ENCODE measurements at regions not wholly inside any gene's neighbourhood (a gene's known extent, or its start where the extent isn't known, plus 50 kb on each side); places are given as distances from the start of the nearest gene placed in this dataset.
"Not testable (repeated sequence)": the region's sequence is repeated elsewhere in the genome, so short reads cannot be mapped to it uniquely, and the experiment has no call there.

- ATAC-seq, result no peak
- no peaks in the 10 kb centered on the region for H3K27me3 ChIP-seq (ENCODE audit: insufficient read depth in 3 of 3, low read length in 2 of 3)
- H3K36me3 ChIP-seq (ENCODE audit: insufficient read depth in 1 of 2, low read depth in 1 of 2), result no peaks in the 10 kb centered on the region
- H3K9me3 ChIP-seq, result no peaks in the 10 kb centered on the region
- intact Hi-C loops (cut with DNase I), result no loop called here
- no peak for TF ChIP-seq CTCF (IDR thresholded peaks at IDR 0.05)
- H3K27ac ChIP-seq, result no peak overlapping the region
- no peaks in the 10 kb centered on the region for H3K4me1 ChIP-seq
- no peak overlapping the region for H3K4me3 ChIP-seq
- 78 to 86% (median 79%) methylated on average over 3 of the region's 3 CpGs for WGBS, 3 donors
- DNase-seq, result no peak
These were observed 989.0 kb upstream of the MANEA start for GRCh38 chr6:94588301-94588700.

- DNase-seq, result no peak
- Histone ChIP-seq H3K9me3 (no peaks in the 10 kb centered on the region), H3K27ac (no peak overlapping the region), H3K4me3 (no peak overlapping the region), H3K4me1 (no peaks in the 10 kb centered on the region), H3K27me3 (ENCODE audit: insufficient read depth in 3 of 3, low read length in 2 of 3) (no peaks in the 10 kb centered on the region), H3K36me3 (ENCODE audit: insufficient read depth in 1 of 2, low read depth in 1 of 2) (no peaks in the 10 kb centered on the region)
- intact Hi-C loops (cut with DNase I), result no loop called here
- no peak for TF ChIP-seq CTCF (IDR thresholded peaks at IDR 0.05)
- WGBS, 3 donors, result 86 to 87% (median 86%) methylated on average over 2 of the region's 2 CpGs
- ATAC-seq, result no peak
These were observed 993.1 kb upstream of the MANEA start for GRCh38 chr6:94584211-94584610.

- H3K36me3 ChIP-seq (ENCODE audit: insufficient read depth in 1 of 2, low read depth in 1 of 2), result no peaks in the 10 kb centered on the region
- DNase-seq (no peak), ATAC-seq (no peak)
- no peaks in the 10 kb centered on the region for H3K4me1 ChIP-seq
- WGBS, 3 donors, result 44 to 53% (median 50%) methylated on average over 5 of the region's 5 CpGs
- H3K9me3 ChIP-seq, result no peaks in the 10 kb centered on the region
- no peak for TF ChIP-seq CTCF (IDR thresholded peaks at IDR 0.05)
- H3K4me3 ChIP-seq, result no peak overlapping the region
- no peak overlapping the region for H3K27ac ChIP-seq
- H3K27me3 ChIP-seq (ENCODE audit: insufficient read depth in 3 of 3, low read length in 2 of 3), result no peaks in the 10 kb centered on the region
- intact Hi-C loops (cut with DNase I), result no loop called here
These were observed 1006.8 kb upstream of the MANEA start for GRCh38 chr6:94570581-94570980.

- H3K36me3 ChIP-seq (ENCODE audit: insufficient read depth in 1 of 2, low read depth in 1 of 2), result no peaks in the 10 kb centered on the region
- no peaks in the 10 kb centered on the region for H3K27me3 ChIP-seq (ENCODE audit: insufficient read depth in 3 of 3, low read length in 2 of 3)
- no peaks in the 10 kb centered on the region for H3K9me3 ChIP-seq
- ATAC-seq (no peak), DNase-seq (no peak)
- H3K4me3 ChIP-seq, result no peak overlapping the region
- no peak overlapping the region for H3K27ac ChIP-seq
- 52 to 65% (median 53%) methylated on average over 2 of the region's 2 CpGs for WGBS, 3 donors
- H3K4me1 ChIP-seq, result no peaks in the 10 kb centered on the region
- TF ChIP-seq CTCF (IDR thresholded peaks at IDR 0.05), result no peak
- intact Hi-C loops (cut with DNase I), result no loop called here
These were observed 1014.5 kb upstream of the MANEA start for GRCh38 chr6:94562846-94563245.

- WGBS, 3 donors, result 74 to 82% (median 77%) methylated on average over 1 of the region's 1 CpG
- Histone ChIP-seq H3K9me3 (no peaks in the 10 kb centered on the region), H3K27me3 (ENCODE audit: insufficient read depth in 3 of 3, low read length in 2 of 3) (no peaks in the 10 kb centered on the region), H3K4me3 (no peak overlapping the region), H3K4me1 (no peaks in the 10 kb centered on the region), H3K27ac (no peak overlapping the region), H3K36me3 (ENCODE audit: insufficient read depth in 1 of 2, low read depth in 1 of 2) (no peaks in the 10 kb centered on the region)
- no peak for DNase-seq
- intact Hi-C loops (cut with DNase I), result no loop called here
- TF ChIP-seq CTCF (IDR thresholded peaks at IDR 0.05), result no peak
- ATAC-seq, result no peak
These were observed 1017.4 kb upstream of the MANEA start for GRCh38 chr6:94559829-94560537.

GRCh38 chr6:94557207-94557606 is 1020.1 kb upstream of the MANEA start:
- H3K9me3 ChIP-seq; H3K27ac ChIP-seq; DNase-seq; H3K36me3 ChIP-seq (ENCODE audit: insufficient read depth in 1 of 2, low read depth in 1 of 2); H3K4me1 ChIP-seq; H3K4me3 ChIP-seq; H3K27me3 ChIP-seq (ENCODE audit: insufficient read depth in 3 of 3, low read length in 2 of 3); ATAC-seq; intact Hi-C loops (cut with DNase I): not testable (repeated sequence)
- WGBS, 3 donors, result 92 to 94% (median 92%) methylated on average over 11 of the region's 11 CpGs

Measured in psoas muscle (tissue), 7 donors.